ENCODE measurements at regions not wholly inside any gene's neighbourhood (a gene's known extent, or its start where the extent isn't known, plus 50 kb on each side); places are given as distances from the start of the nearest gene placed in this dataset.

GRCh38 chr4:67160394-67160793 lies 384.9 kb downstream of the CENPC start:
- ATAC-seq (no peak), DNase-seq (no peak)
- no peaks in the 10 kb centered on the region for H3K27me3 Mint-ChIP-seq
- H3K27ac Mint-ChIP-seq: no peak overlapping the region
- no peaks in the 10 kb centered on the region for H3K9me3 ChIP-seq (ENCODE audit: control insufficient read depth, low read length, poor library complexity, severe bottlenecking)
- no peak overlapping the region for H3K4me3 Mint-ChIP-seq
- H3K36me3 Mint-ChIP-seq (ENCODE audit: low read depth): no peaks in the 10 kb centered on the region
- H3K4me1 Mint-ChIP-seq: no peaks in the 10 kb centered on the region

- Mint-ChIP-seq H3K27ac (no peak overlapping the region), H3K4me1 (no peaks in the 10 kb centered on the region), H3K36me3 (ENCODE audit: low read depth) (no peaks in the 10 kb centered on the region), H3K4me3 (no peak overlapping the region), H3K27me3 (no peaks in the 10 kb centered on the region)
- H3K9me3 ChIP-seq (ENCODE audit: control insufficient read depth, low read length, poor library complexity, severe bottlenecking): no peaks in the 10 kb centered on the region
- DNase-seq (no peak), ATAC-seq (no peak)
These were observed 386.6 kb downstream of the CENPC start for GRCh38 chr4:67158666-67159065.

- no peaks in the 10 kb centered on the region for H3K27me3 Mint-ChIP-seq
- no peaks in the 10 kb centered on the region for H3K9me3 ChIP-seq (ENCODE audit: control insufficient read depth, low read length, poor library complexity, severe bottlenecking)
- no peaks in the 10 kb centered on the region for H3K36me3 Mint-ChIP-seq (ENCODE audit: low read depth)
- ATAC-seq: no peak
- no peak for DNase-seq
- H3K4me3 Mint-ChIP-seq: no peak overlapping the region
- H3K27ac Mint-ChIP-seq: no peak overlapping the region
- no peaks in the 10 kb centered on the region for H3K4me1 Mint-ChIP-seq
These were observed 392.3 kb downstream of the CENPC start for GRCh38 chr4:67152976-67153375.

- H3K36me3 Mint-ChIP-seq (ENCODE audit: low read depth): no peaks in the 10 kb centered on the region
- H3K4me1 Mint-ChIP-seq: no peaks in the 10 kb centered on the region
- no peak overlapping the region for H3K4me3 Mint-ChIP-seq
- DNase-seq (no peak), ATAC-seq (no peak)
- H3K27me3 Mint-ChIP-seq: no peaks in the 10 kb centered on the region
- no peak overlapping the region for H3K27ac Mint-ChIP-seq
- H3K9me3 ChIP-seq (ENCODE audit: control insufficient read depth, low read length, poor library complexity, severe bottlenecking): no peaks in the 10 kb centered on the region
These were observed 393.6 kb downstream of the CENPC start for GRCh38 chr4:67151376-67152343.

GRCh38 chr4:67141586-67141985 lies 403.7 kb downstream of the CENPC start:
- DNase-seq (no peak), ATAC-seq (no peak)
- Mint-ChIP-seq H3K36me3 (ENCODE audit: low read depth) (no peaks in the 10 kb centered on the region), H3K4me1 (no peaks in the 10 kb centered on the region), H3K4me3 (no peak overlapping the region), H3K27ac (no peak overlapping the region), H3K27me3 (no peaks in the 10 kb centered on the region)
- no peaks in the 10 kb centered on the region for H3K9me3 ChIP-seq (ENCODE audit: control insufficient read depth, low read length, poor library complexity, severe bottlenecking)

- H3K27ac Mint-ChIP-seq: no peak overlapping the region
- DNase-seq (no peak), ATAC-seq (no peak)
- H3K4me1 Mint-ChIP-seq: no peaks in the 10 kb centered on the region
- no peak overlapping the region for H3K4me3 Mint-ChIP-seq
- H3K27me3 Mint-ChIP-seq: no peaks in the 10 kb centered on the region
- no peaks in the 10 kb centered on the region for H3K36me3 Mint-ChIP-seq (ENCODE audit: low read depth)
- no peaks in the 10 kb centered on the region for H3K9me3 ChIP-seq (ENCODE audit: control insufficient read depth, low read length, poor library complexity, severe bottlenecking)
These were observed 410.7 kb downstream of the CENPC start for GRCh38 chr4:67134616-67135015.

GRCh38 chr4:67133162-67133561 lies 412.1 kb downstream of the CENPC start:
- DNase-seq (no peak), ATAC-seq (no peak)
- Mint-ChIP-seq H3K4me3 (no peak overlapping the region), H3K27me3 (no peaks in the 10 kb centered on the region), H3K27ac (no peak overlapping the region), H3K36me3 (ENCODE audit: low read depth) (no peaks in the 10 kb centered on the region), H3K4me1 (no peaks in the 10 kb centered on the region)
- no peaks in the 10 kb centered on the region for H3K9me3 ChIP-seq (ENCODE audit: control insufficient read depth, low read length, poor library complexity, severe bottlenecking)

- H3K4me3 Mint-ChIP-seq: no peak overlapping the region
These were observed 414.1 kb downstream of the CENPC start for GRCh38 chr4:67131224-67131623.

GRCh38 chr4:67130411-67130810 lies 414.9 kb downstream of the CENPC start:
- H3K9me3 ChIP-seq (ENCODE audit: control insufficient read depth, low read length, poor library complexity, severe bottlenecking): no peaks in the 10 kb centered on the region
- H3K27me3 Mint-ChIP-seq: no peaks in the 10 kb centered on the region
- no peak overlapping the region for H3K27ac Mint-ChIP-seq
- H3K4me3 Mint-ChIP-seq: no peak overlapping the region
- H3K4me1 Mint-ChIP-seq: no peaks in the 10 kb centered on the region
- DNase-seq (no peak), ATAC-seq (no peak)
- H3K36me3 Mint-ChIP-seq (ENCODE audit: low read depth): no peaks in the 10 kb centered on the region

More at GRCh38 chr4:67131224-67131623, 414.1 kb downstream of the CENPC start:
- Mint-ChIP-seq H3K36me3 (ENCODE audit: low read depth) (no peaks in the 10 kb centered on the region), H3K27me3 (no peaks in the 10 kb centered on the region), H3K27ac (no peak overlapping the region), H3K4me1 (no peaks in the 10 kb centered on the region)
- DNase-seq (no peak), ATAC-seq (no peak)
- no peaks in the 10 kb centered on the region for H3K9me3 ChIP-seq (ENCODE audit: control insufficient read depth, low read length, poor library complexity, severe bottlenecking)

- Mint-ChIP-seq H3K36me3 (ENCODE audit: low read depth) (no peaks in the 10 kb centered on the region), H3K4me1 (no peaks in the 10 kb centered on the region), H3K27ac (no peak overlapping the region), H3K27me3 (no peaks in the 10 kb centered on the region), H3K4me3 (no peak overlapping the region)
- DNase-seq (no peak), ATAC-seq (no peak)
- H3K9me3 ChIP-seq (ENCODE audit: control insufficient read depth, low read length, poor library complexity, severe bottlenecking): no peaks in the 10 kb centered on the region
These were observed 418.7 kb downstream of the CENPC start for GRCh38 chr4:67126570-67126969.

- no peak overlapping the region for H3K4me3 Mint-ChIP-seq
- ATAC-seq: no peak
- no peak overlapping the region for H3K27ac Mint-ChIP-seq
These were observed 419.4 kb downstream of the CENPC start for GRCh38 chr4:67125636-67126514.

GRCh38 chr4:67124716-67125115 lies 420.6 kb downstream of the CENPC start:
- Mint-ChIP-seq H3K27ac (no peak overlapping the region), H3K27me3 (no peaks in the 10 kb centered on the region), H3K4me1 (no peaks in the 10 kb centered on the region), H3K36me3 (ENCODE audit: low read depth) (no peaks in the 10 kb centered on the region), H3K4me3 (no peak overlapping the region)
- DNase-seq (no peak), ATAC-seq (no peak)
- no peaks in the 10 kb centered on the region for H3K9me3 ChIP-seq (ENCODE audit: control insufficient read depth, low read length, poor library complexity, severe bottlenecking)

More at GRCh38 chr4:67125636-67126514, 419.4 kb downstream of the CENPC start:
- Mint-ChIP-seq H3K27me3 (no peaks in the 10 kb centered on the region), H3K4me1 (no peaks in the 10 kb centered on the region), H3K36me3 (ENCODE audit: low read depth) (no peaks in the 10 kb centered on the region)
- no peak for DNase-seq
- H3K9me3 ChIP-seq (ENCODE audit: control insufficient read depth, low read length, poor library complexity, severe bottlenecking): no peaks in the 10 kb centered on the region

GRCh38 chr4:67122029-67122428 lies 423.3 kb downstream of the CENPC start:
- H3K9me3 ChIP-seq (ENCODE audit: control insufficient read depth, low read length, poor library complexity, severe bottlenecking): no peaks in the 10 kb centered on the region
- no peak overlapping the region for H3K4me3 Mint-ChIP-seq
- H3K27me3 Mint-ChIP-seq: no peaks in the 10 kb centered on the region
- H3K4me1 Mint-ChIP-seq: no peaks in the 10 kb centered on the region
- ATAC-seq: no peak
- DNase-seq: no peak
- H3K36me3 Mint-ChIP-seq (ENCODE audit: low read depth): no peaks in the 10 kb centered on the region
- no peak overlapping the region for H3K27ac Mint-ChIP-seq
